ENCODE measurements at regions not wholly inside any gene's neighbourhood (a gene's known extent, or its start where the extent isn't known, plus 50 kb on each side); places are given as distances from the start of the nearest gene placed in this dataset.

DNA sequence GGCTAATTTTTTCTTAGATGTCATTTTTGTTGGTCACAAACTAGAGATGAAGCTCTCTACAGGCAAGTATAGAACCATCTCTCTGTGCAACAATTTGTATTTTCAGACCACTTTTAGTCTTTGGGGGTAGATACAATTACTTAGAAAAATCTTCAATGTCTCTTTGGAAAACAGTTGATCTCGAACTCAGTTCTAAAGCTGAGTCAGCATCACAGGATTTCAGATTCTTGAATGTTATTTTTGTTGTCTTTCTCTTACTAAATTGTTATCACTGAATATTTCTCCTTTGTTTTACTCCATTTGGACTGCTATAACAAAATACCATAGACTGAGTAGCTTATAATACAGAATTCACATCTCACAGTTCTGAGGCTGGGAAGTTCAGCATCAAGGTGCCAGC lies 1557.0 kb downstream of the SI start:
- CTCF ChIA-PET (ENCODE audit: low intra/inter-chr PET ratio) = no interaction called here
- Histone ChIP-seq H4K20me1 (replicated peaks; ENCODE audit: control insufficient read depth, insufficient read depth, low read length) (no peaks in the 10 kb centered on the region), H3K4me3 (no peak overlapping the region), H3K4me1 (replicated peaks in 1 of 2; ENCODE audit: control insufficient read depth in 2 of 2, insufficient read depth in 2 of 2, low read length in 2 of 2) (no peaks in the 10 kb centered on the region), H3K27me3 (ENCODE audit: control insufficient read depth in 2 of 2, insufficient read depth in 2 of 2, low read length in 2 of 2) (no peaks in the 10 kb centered on the region), H3K9ac (ENCODE audit: insufficient read depth in 1 of 2, low read depth in 2 of 2, low read length in 2 of 2) (no peak overlapping the region), H3K27ac (ENCODE audit: extremely low read depth, low read depth, low read length) (no peak overlapping the region), H3K36me3 (ENCODE audit: control insufficient read depth, insufficient read depth, low read length) (peaks cover 14% of the 10 kb centered on the region; the same call in 2 of the 3 replicates), H3K79me2 (ENCODE audit: control insufficient read depth, insufficient read depth, low read length) (no peaks in the 10 kb centered on the region), H3K4me2 (ENCODE audit: insufficient read depth, low read length) (no peak overlapping the region), H2AFZ (ENCODE audit: low read depth, low read length) (no peak overlapping the region), H3K9me1 (ENCODE audit: control insufficient read depth, insufficient read depth, low read length) (no peaks in the 10 kb centered on the region), H3K9me3 (replicated peaks; ENCODE audit: control insufficient read depth, insufficient read depth, low read depth, low read length) (no peaks in the 10 kb centered on the region)
- POLR2A ChIA-PET = no interaction called here
- no peak for DNase-seq (ENCODE audit: extremely low read depth in 1 of 4, low spot score in 3 of 4)
- in situ Hi-C loops (cut with MboI) (no loop called here), intact Hi-C loops (cut with micrococcal nuclease) (no loop called here)
- BruUV-seq (replicated peaks) = no TSS peak
- WGBS (ENCODE audit: insufficient coverage, low coverage, missing lambda C conversion rate) = 20% methylated on average over 1 of the region's 1 CpG
- no peak for FAIRE-seq
- TF ChIP-seq C11orf30 (IDR thresholded peaks at IDR 0.05; ENCODE audit: low read depth) = peak; percentile 22; the same call in 1 of the 2 replicates
- TF ChIP-seq ZNF316 (IDR thresholded peaks at IDR 0.05) = peak; percentile 51
- no peak for TF ChIP-seq MEIS2 (IDR thresholded peaks at IDR 0.05; ENCODE audit: partially characterized antibody)
- no peak for TF ChIP-seq GATA2 (CRISPR knock-in tag; IDR thresholded peaks at IDR 0.05)
- TF ChIP-seq RBBP5 (IDR thresholded peaks at IDR 0.05; ENCODE audit: borderline replicate concordance, insufficient read depth, low read length, poor library complexity, severe bottlenecking) = no peak
- no peak for TF ChIP-seq ZNF79 (CRISPR knock-in tag; IDR thresholded peaks at IDR 0.05; ENCODE audit: low read depth)
- TF ChIP-seq, protein P1, sequence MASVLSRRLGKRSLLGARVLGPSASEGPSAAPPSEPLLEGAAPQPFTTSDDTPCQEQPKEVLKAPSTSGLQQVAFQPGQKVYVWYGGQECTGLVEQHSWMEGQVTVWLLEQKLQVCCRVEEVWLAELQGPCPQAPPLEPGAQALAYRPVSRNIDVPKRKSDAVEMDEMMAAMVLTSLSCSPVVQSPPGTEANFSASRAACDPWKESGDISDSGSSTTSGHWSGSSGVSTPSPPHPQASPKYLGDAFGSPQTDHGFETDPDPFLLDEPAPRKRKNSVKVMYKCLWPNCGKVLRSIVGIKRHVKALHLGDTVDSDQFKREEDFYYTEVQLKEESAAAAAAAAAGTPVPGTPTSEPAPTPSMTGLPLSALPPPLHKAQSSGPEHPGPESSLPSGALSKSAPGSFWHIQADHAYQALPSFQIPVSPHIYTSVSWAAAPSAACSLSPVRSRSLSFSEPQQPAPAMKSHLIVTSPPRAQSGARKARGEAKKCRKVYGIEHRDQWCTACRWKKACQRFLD (CRISPR knock-in tag; IDR thresholded peaks at IDR 0.05) = no peak
- ATAC-seq = no peak
